Left colon (tissue), 2 donors: ENCODE measurements at regions not wholly inside any gene's neighbourhood (a gene's known extent, or its start where the extent isn't known, plus 50 kb on each side); places are given as distances from the start of the nearest gene placed in this dataset.
"Not testable (repeated sequence)": the region's sequence is repeated elsewhere in the genome, so short reads cannot be mapped to it uniquely, and the experiment has no call there.

Experiments used
- ATAC-seq: fragments of 200-7000 bp; cut with Tn5 transposase; one replicate; pipeline ENCODE4 v1.9.1; 2020; ENCODE audit warnings: mild to moderate bottlenecking, moderate library complexity
- DNase-seq, 2 donors: peaks; one replicate each; pipeline ENCODE4 v3.0.0-alpha.2; 2020
- intact Hi-C, 2 donors: fragments of 100-400 bp; cut with DNase I in 1 of 2; cut with micrococcal nuclease in 1 of 2; formaldehyde crosslinking; loops; one replicate each; pipeline versions ENCODE4 v1.11.2 to v1.14.0; 2022; cut with DNase I, micrococcal nuclease
- donor health status: DM: no; HTN: no; CAD: no.
- donor health status: DM: yes; HTN: yes; CAD: no.

DNA sequence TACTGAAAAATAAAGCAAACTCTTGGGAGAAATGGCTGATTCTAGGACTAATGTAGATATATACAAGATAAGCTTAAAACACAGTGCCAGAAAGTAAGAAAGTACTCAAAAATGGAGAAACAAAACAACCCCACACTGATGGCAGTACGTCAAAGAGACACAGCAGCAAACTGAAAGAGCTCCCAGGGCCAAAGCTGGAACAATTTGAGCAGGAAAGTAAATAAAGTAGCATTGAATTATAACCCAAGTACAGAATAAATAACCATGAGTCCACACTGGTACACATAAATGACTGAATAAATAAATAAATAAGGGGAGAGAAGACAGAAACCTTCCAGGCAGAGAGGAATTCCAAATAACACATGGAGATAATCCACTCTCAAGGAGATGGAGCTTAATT lies 120.9 kb downstream of the GLUL start:
- intact Hi-C loops: no loop called here
- DNase-seq (no peak), ATAC-seq (peak; percentile 23)

DNA sequence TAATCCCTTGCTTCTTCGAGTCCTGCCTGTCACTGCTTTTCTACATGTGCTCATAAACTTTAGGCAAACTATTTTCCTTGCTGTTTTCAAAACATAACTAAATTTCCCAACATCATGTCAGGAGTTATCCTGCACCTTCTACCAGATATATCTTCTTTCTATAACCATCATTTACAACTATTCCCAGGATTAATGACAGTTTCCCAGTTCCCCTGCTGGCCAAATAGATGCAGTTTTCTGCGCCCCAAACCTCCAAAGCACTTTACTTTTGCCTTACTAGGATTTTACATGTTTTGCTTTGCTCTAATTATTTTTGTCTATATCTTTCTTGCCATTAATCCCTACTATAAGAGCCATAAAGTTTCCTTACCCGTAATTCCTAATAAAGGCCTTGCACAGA lies 122.5 kb downstream of the GLUL start:
- no peak for ATAC-seq
- intact Hi-C loops: no loop called here
- no peak for DNase-seq

DNA sequence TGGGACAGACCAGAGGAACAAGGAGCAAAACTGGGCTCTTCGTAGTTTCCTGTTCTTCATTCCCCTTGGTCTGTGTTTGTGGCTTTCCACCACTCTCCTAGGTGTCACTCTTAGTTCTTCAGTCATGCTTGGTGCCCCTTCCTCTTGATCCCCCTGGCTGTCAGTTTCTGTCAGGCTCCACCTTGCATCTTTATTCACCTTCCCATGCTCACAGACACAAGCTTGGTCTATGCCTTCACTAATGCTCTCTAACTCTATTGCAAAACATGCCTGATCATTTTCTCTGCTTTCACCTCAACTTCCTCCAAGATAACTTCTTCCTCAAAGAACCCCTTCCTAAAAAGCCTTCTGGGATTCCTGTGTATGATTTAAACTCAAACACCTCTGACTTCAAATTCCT lies 122.9 kb downstream of the GLUL start:
- ATAC-seq (no peak), DNase-seq (no peak)
- intact Hi-C loops: no loop called here

DNA sequence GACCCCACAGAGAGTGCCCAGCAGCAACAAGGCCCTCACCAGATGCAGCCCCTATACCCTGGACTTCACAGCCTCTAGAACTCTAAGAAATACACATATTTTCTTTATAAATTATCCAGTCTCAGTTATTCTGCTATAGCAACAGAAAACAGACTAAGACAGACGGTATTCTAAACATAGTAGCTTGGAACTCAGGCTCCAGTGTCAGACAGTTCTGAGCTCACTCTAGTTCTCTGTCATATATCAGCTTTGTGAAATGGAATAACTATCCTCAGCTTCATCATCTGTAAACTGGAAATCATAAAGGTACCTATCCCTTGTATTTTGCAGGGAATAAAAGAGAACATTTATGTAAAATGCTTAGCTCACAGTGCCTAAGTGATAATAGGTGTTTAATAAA lies 127.4 kb downstream of the GLUL start:
- intact Hi-C loops: no loop called here
- DNase-seq (no peak), ATAC-seq (no peak)

DNA sequence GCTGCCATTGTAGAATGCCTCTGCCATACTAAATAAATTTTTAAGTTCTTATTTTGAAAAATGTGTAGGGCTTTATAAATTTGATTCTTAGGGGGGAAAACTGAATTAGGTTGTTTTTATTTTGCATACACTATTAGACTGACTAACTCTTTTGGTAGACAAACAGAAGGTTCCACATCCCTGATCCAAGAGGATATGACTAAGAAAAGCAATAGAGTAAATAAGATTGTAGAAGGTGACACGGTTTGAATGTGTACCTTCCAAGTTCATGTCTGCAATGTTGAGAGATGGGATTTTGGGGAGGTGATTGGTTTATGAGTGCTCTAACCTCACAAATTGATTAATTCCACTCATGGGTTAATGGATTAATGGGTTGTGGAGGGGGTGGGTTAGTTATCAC lies 127.9 kb downstream of the GLUL start:
- ATAC-seq (no peak), DNase-seq (no peak)
- intact Hi-C loops: no loop called here

DNA sequence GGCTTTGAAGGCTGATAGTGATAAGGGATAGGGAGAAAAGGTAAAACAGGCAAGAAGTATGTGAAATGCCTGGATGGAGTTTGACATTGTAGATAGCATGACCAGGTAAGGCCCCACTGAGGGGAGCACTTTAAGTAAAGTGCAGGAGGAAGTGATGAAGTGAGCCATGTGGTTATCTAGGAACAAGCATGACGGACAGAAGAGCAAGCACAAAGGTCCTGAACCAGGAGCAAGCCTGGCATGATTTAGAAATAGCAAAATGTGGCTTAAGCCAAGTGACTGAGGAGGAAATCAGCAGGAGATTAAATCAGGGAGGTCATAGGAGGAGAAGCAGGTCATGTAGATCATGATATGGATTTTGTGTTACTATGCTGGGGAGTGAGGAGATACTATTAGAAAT lies 129.2 kb downstream of the GLUL start:
- no peak for ATAC-seq
- no peak for DNase-seq
- intact Hi-C loops: no loop called here

DNA sequence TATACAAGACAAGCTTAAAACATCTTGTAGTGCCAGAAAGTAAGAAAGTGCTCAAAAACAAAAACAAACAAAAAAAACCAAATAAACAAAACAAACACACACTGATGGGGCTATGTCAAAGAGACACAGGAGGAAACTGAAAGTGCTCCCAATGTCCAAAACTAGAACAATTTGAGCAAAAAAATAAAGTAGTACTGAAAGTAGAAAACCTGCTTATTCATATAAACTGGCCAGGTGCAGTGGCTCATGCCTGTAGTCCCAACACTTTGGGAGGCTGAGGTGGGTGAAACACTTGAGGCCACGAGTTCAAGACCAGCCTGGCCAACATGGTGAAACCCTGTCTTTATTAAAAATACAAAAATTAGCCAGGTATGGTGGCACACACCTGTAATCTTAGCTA lies 129.9 kb downstream of the GLUL start:
- intact Hi-C loops: no loop called here
- ATAC-seq: no peak
- DNase-seq: no peak

DNA sequence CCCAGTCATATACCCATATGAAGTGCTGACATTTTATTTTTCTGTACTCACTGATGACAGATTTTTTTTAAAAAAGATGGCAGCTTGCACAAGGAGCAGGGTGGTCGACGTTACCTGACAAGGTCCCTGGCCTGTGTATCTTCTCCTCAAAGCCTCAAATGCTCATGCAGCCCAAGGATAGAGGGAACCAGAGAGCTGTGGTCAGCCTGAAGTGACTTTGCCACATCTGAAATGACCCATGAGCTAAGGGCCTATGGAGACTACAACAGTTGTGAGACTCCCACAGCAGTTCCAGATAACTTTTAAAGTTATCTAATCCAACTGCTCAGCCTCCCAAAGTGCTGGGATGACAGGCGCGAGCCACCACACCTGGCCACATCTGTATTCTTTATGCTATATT lies 131.1 kb downstream of the GLUL start:
- DNase-seq (no peak), ATAC-seq (no peak)
- intact Hi-C loops: no loop called here

DNA sequence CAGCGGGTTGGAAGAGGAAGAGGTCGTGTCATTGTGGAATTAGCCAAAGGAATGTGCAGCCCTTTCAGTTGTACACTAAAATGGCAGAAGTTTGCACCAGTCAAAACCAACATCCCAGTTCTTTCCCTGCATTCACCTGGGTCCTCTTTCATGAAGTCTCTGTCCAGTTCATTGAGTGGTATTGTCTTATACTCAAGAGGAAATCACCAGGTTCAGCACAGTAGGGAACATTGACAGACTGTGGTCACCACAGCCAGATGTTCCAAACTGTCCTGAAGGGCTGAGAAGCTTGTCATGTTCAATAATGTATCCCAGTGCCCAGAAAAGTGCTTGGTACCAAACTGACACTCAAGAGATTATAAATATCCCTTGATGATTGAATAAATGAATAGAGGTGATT lies 131.6 kb downstream of the GLUL start:
- ATAC-seq (no peak), DNase-seq (no peak)
- intact Hi-C loops: no loop called here

DNA sequence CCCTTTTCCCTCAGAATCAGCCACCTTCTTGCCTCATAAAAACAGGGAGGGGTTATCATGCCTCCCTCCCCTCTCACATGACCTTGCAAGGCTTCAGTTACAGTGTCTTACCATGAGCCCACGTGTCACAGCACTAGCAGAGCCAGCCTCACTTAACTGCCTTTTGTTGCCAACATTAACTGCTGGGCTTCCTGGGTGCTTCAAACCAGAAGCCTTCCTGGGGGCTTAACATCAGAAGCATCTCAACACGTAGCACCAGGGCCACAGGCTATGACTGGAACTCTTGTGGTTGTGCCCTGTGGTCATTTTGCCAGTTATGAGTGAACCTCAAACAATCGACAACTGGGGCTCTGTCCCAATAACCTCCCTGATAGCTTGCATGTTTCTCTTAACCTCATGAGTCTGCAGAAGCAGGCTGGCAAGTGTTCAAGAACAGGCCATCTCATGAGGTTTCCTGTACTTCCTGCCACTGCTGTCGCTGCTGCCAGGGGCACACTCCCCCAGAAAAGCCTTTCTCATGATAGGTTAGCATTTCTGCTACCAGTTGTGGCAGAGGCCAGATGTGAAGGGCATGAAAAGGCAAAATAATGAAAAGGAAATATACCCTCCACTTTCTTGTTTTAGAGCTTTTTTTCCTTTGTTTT lies 132.2 kb downstream of the GLUL start:
- peak; percentile 30 to 54 for DNase-seq
- intact Hi-C loops: no loop called here
- ATAC-seq: peak; percentile 63

DNA sequence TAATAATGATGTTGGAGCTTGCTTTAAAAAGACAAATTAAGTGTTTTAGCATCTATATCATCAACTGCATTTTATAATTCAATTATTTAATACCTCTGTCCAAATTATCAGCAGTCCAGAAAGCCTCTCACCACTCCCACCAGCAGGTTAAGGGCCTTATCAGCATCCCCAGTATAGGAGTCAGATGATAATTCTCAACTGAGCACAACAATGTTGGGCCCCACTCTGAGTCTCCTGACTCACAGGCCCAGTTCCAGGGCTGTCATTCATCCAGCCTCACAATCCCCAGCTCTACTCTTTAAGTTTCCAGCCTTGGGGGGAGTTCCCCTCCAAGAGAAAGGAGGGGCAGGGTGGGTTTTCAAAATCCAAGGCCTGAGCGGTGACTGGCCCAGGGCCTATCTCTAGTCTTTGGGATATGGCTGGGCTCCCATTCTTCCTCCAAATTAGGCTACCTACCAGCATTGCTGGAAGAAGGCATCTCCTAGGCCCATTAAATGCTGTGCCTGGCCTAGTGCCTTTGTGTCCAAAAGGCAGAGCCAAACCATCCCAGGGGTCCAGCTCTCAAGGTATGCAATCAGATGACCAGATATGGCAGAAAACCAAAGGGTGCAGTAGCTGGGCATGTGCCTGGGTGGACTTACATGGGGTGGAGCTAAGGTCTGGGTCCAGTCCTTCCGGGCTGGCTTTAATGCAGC lies 134.1 kb downstream of the GLUL start:
- intact Hi-C loops: no loop called here
- ATAC-seq: no peak
- DNase-seq: no peak

DNA sequence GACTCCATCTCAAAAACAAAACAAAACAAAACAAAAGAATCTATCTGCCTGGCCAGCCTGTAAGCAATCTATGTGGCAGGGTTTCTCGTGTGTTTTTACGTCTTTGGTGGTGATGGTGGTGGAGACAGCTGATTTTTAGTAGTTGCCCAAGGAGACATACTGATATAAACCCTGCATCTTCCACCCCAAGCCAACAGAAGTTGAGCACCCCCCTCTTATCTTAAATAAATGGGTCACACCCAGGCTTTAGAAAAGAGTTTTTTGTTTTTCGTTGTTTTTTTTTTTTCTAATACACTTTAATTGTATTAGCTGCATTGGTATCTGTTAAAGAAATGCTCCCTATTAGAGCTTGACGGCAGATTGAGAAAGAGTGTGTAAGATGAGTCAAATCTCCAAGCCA lies 134.7 kb downstream of the GLUL start:
- no peak for ATAC-seq
- no peak for DNase-seq

DNA sequence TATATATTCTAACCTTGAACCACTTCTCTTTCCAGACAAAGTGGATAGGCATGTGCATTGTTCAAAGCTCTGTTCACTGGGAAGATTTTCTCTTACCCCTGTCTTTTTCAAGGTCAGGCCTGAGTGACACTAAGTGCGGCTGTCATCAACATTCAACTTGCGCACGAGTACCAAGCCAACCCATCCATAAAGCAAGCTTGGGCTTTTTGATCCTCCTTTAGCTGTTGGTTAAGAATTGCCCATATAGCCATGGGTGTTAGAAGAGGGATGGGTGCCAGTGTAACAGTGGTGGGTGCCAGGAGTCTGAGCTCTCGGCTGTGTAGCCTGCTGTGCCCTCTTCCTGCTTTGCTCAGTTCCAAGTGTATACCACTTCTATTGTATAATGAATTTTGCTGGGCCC lies 136.1 kb downstream of the GLUL start:
- ATAC-seq (no peak), DNase-seq (no peak)
- intact Hi-C loops: no loop called here

More for the DNA sequence above, 134.7 kb downstream of the GLUL start:
- intact Hi-C loops: no loop called here

DNA sequence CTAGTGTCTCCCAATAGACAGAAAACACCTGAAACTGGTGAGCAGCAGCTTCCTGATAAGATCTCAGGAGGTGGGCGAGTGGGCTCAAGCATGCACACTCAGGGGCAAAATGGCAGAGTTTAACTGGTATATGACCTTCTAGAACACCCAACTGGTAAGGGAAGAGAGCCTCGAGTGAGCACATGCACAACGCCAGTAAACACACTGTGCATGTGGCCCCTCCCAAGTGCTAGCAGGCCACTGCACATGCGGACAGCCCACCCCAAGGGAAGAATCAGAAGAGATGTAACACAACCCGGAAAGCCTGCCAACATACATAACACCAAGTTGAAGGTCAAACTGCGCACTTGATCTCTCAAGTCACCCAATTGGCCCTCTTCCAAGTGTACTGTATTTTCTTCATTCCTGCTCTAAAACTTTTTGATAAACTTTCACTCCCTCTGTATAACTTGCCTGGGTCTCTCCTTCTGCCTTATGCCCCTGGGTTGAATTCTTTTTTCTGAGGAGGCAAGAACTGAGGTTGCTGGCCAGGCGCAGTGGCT lies 138.2 kb downstream of the GLUL start:
- DNase-seq (no peak), ATAC-seq (no peak)
- intact Hi-C loops: no loop called here

DNA sequence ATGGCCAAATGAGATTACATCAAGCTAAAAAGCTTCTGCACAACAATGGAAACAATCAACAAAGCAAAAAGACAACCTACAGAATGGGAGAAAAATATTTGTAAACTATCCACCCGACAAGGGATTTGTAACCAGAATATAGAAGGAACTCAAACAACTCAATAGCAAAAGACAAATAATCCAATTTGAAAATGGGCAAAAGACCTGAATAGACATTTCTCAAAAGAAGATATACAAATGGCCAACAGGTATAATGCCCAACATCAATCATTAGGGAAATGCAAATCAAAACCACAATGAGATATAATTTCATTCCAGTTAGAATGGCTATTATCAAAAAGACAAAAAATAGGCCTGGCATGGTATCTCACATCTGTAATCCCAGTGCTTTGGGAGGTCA lies 140.0 kb downstream of the GLUL start:
- intact Hi-C loops: no loop called here
- no peak for DNase-seq
- ATAC-seq: no peak

DNA sequence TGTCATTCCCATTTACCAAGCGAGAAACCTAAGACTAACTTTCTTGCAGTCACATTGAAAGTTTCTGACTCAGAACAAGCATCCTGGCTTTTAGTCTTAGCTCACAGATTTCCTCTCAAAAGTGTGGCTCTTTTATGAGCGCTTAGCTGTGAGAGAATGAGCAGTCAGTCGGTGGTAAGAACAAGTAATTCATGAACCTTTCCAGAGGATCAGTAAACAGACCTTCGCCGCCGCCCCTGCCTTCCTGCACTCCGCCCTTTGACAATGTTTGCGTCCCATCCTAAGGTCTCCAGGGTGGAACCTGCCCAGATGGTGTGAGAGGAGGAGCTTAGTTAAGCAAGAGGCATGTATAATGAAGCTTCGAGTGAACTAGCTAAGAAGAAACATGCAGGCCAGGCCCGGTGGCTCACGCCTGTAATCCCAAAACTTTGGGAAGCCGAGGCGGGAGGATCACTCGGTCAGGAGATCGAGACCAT lies 142.4 kb downstream of the GLUL start:
- intact Hi-C loops: no loop called here
- ATAC-seq (peak; percentile 100), DNase-seq (peak; percentile 83 to 92)

DNA sequence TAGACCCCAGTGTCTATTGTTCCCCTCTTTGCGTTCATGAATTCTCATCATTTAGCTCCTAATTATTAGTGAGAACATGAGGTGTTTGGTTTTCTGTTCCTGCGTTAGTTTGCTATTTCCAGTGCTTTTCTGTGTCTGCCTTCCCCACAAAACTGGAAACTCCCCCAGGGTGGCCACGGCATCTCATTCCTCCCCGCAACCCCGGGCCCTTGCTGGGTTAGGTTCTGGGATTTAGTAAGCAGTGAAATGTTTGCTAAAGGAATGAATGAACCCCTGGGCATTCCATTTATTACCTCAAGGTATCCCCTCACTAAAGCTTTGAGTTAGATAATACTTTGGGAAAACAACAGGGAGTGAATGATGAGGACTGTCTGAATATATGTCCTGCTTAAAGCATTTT lies 142.9 kb downstream of the GLUL start:
- ATAC-seq (peak; percentile 2), DNase-seq (no peak)
- intact Hi-C loops: no loop called here

DNA sequence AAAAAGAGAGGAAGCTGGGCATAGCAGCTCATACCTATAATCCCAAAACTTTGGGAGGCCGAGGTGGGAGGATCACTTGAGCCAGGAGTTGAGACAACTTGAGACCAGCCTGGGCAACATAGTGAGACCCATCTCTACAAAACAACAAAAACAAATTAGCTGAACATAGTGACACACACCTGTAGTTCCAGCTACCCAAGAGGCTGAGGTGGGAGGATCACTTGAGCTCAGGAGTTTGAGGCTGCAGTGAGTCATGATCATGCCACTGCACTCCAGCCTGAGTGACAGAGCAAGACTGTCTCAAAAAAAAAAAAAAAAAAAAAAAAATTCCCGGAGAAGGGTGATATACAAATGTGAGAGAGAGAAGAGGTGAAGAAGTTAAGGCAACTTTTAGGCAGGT lies 143.8 kb downstream of the GLUL start:
- DNase-seq, intact Hi-C loops, ATAC-seq: not testable (repeated sequence)

DNA sequence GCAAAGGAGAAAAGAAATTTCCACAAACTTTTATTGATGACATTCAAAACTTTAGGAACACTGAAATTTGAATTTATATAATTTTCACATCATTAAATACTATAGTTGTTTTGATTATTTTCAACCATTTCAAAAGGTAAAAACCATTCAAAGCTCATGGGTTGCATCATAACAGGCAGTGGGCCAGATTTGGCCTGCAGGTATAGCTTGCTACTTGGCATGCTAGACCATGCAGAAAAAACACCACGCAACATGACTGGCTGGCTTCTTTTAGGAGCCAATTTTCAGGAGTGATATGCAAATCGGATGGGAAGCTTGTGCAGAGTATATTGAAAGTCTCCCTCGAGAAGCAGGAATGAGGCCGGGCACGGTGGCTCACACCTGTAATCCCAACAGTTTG lies 144.8 kb downstream of the GLUL start:
- DNase-seq: no peak
- intact Hi-C loops: no loop called here
- no peak for ATAC-seq

DNA sequence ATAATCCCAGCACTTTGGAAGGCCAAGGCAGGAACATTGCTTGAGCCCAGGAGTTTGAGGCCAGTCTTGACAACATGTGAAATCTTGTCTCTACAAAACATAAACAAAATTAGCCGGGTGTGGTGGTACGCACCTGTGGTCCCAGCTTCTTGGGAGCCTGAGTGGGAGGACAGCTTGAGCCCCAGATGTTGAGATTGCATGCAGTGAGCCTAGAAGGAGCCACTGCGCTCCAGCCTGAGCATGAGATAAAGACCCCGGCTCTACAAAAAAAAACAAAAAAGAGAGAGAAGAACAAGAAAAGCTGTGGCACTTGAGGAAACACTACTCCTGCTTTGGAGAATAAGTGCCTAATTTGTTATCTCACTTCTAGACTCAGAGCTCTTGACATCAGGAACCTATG lies 146.6 kb downstream of the GLUL start:
- DNase-seq (no peak), ATAC-seq (no peak)
- intact Hi-C loops: no loop called here

DNA sequence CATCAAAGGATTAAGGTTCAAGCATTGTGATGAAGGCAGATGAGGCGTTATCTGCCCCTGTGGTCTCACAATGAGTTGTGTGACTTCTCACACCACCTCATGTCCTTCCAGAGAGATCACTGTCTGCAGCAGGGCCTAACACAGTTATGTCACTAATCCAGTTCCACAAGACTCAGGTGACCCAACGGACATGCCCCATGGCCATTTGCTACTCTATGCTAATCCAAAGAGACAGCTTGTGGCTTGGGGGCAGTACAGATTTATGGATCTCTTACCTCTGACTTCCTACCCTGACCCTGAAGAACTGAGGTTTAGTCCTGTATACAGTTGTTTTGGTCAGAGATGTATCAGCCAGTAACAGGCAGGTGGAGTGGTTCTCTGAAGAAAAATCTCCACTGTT lies 147.1 kb downstream of the GLUL start:
- DNase-seq (no peak), ATAC-seq (no peak)
- intact Hi-C loops: no loop called here
